H9 (cell line): ENCODE measurements at regions not wholly inside any gene's neighbourhood (a gene's known extent, or its start where the extent isn't known, plus 50 kb on each side); places are given as distances from the start of the nearest gene placed in this dataset.

Source experiments
- DNase-seq: peaks from one replicate; pipeline ENCODE4 v3.0.0-alpha.2; 2017
- H2AFZ ChIP-seq: one replicate; pipeline ENCODE4 v1.6.1; 2013; ENCODE audit warnings: mild to moderate bottlenecking, low read length, control low read depth, moderate library complexity
- H2AK5ac ChIP-seq: 2 replicates; pipeline ENCODE4 v1.6.1; 2013; ENCODE audit warnings: low read length, control low read depth, mixed read lengths; ENCODE audit not compliant: insufficient read length
- H2BK120ac ChIP-seq: one replicate; pipeline ENCODE4 v1.6.1; 2013; ENCODE audit warnings: low read depth, mild to moderate bottlenecking, low read length, control low read depth, inconsistent platforms; ENCODE audit not compliant: poor library complexity, severe bottlenecking
- H2BK12ac ChIP-seq: 2 replicates; pipeline ENCODE4 v1.6.1; 2013; ENCODE audit warnings: low read length, control low read depth, mixed read lengths, low read depth; ENCODE audit not compliant: insufficient read length
- H2BK15ac ChIP-seq: 2 replicates; pipeline ENCODE4 v1.6.1; 2013; ENCODE audit warnings: low read depth, low read length, control low read depth
- H2BK20ac ChIP-seq: one replicate; pipeline ENCODE4 v1.6.1; 2013; ENCODE audit warnings: low read depth, mild to moderate bottlenecking, low read length, control low read depth, inconsistent platforms; ENCODE audit not compliant: poor library complexity, severe bottlenecking
- H2BK5ac ChIP-seq: 2 replicates; pipeline ENCODE4 v1.6.1; 2013; ENCODE audit warnings: low read length, control low read depth, mixed read lengths; ENCODE audit not compliant: insufficient read length
- H3K14ac ChIP-seq: 2 replicates; pipeline ENCODE4 v1.6.1; 2013; ENCODE audit warnings: low read length, control low read depth; ENCODE audit not compliant: insufficient read depth
- H3K18ac ChIP-seq: 2 replicates; pipeline ENCODE4 v1.6.1; 2013; ENCODE audit warnings: low read depth, mild to moderate bottlenecking, mixed read lengths, low read length, control low read depth; ENCODE audit not compliant: insufficient read length
- H3K23ac ChIP-seq: 2 replicates; pipeline ENCODE4 v1.6.1; 2013; ENCODE audit warnings: low read length, control low read depth, mixed read lengths, low read depth; ENCODE audit not compliant: insufficient read length
- H3K23me2 ChIP-seq: 2 replicates; pipeline ENCODE4 v1.6.1; 2013; ENCODE audit warnings: low read depth, mild to moderate bottlenecking, mixed read lengths, low read length, control low read depth; ENCODE audit not compliant: insufficient read length, poor library complexity, severe bottlenecking
- H3K27ac ChIP-seq: 2 replicates; pipeline ENCODE4 v1.5.1; 2013; ENCODE audit warnings: low read length, control low read depth, mixed read lengths, low read depth; ENCODE audit not compliant: insufficient read length
- H3K27me3 ChIP-seq: 2 replicates; pipeline ENCODE4 v1.6.1; 2013; ENCODE audit warnings: low read length, control low read depth, inconsistent platforms; ENCODE audit not compliant: insufficient read depth
- H3K4ac ChIP-seq: 2 replicates; pipeline ENCODE4 v1.6.1; 2013; ENCODE audit warnings: low read depth, mild to moderate bottlenecking, control low read depth, inconsistent platforms, low read length, moderate library complexity
- H3K4me1 ChIP-seq: 2 replicates; pipeline ENCODE4 v1.6.1; 2013; ENCODE audit warnings: low read length, control low read depth, inconsistent platforms; ENCODE audit not compliant: insufficient read depth
- H3K4me2 ChIP-seq: 2 replicates; pipeline ENCODE4 v1.6.1; 2013; ENCODE audit warnings: low read length, control low read depth, mixed read lengths; ENCODE audit not compliant: insufficient read length, insufficient read depth
- H3K56ac ChIP-seq: 2 replicates; pipeline ENCODE4 v1.6.1; 2013; ENCODE audit warnings: low read depth, mild to moderate bottlenecking, mixed read lengths, low read length, control low read depth; ENCODE audit not compliant: insufficient read length
- H3K79me1 ChIP-seq: 2 replicates; pipeline ENCODE4 v1.6.1; 2013; ENCODE audit warnings: low read depth, mild to moderate bottlenecking, moderate library complexity, low read length, control low read depth, inconsistent platforms; ENCODE audit not compliant: insufficient read depth, poor library complexity, severe bottlenecking
- H3K79me2 ChIP-seq: 2 replicates; pipeline ENCODE4 v1.6.1; 2013; ENCODE audit warnings: low read length, control low read depth, inconsistent platforms; ENCODE audit not compliant: insufficient read depth
- H3K9ac ChIP-seq: 2 replicates; pipeline ENCODE4 v1.6.1; 2013; ENCODE audit warnings: low read length, control low read depth, mixed read lengths; ENCODE audit not compliant: insufficient read length; ENCODE audit errors: extremely low read depth
- H3K9me3 ChIP-seq: one replicate; pipeline ENCODE4 v1.6.1; 2013; ENCODE audit warnings: low read depth, low read length, inconsistent platforms; ENCODE audit not compliant: control insufficient read depth
- H3T11ph ChIP-seq: one replicate; pipeline ENCODE4 v1.6.1; 2013; ENCODE audit warnings: mild to moderate bottlenecking, low read length, control low read depth, inconsistent platforms
- H4K20me1 ChIP-seq: one replicate; pipeline ENCODE4 v1.6.1; 2013; ENCODE audit not compliant: control insufficient read depth, insufficient read length, insufficient read depth
- H4K5ac ChIP-seq: 2 replicates; pipeline ENCODE4 v1.6.1; 2013; ENCODE audit warnings: low read depth, mild to moderate bottlenecking, mixed read lengths, low read length, control low read depth; ENCODE audit not compliant: insufficient read length
- H4K8ac ChIP-seq: replicated peaks from 2 replicates; pipeline ENCODE4 v1.6.1; 2013; ENCODE audit warnings: low read length, control low read depth, mixed read lengths, low read depth; ENCODE audit not compliant: insufficient read length
- H4K91ac ChIP-seq: 2 replicates; pipeline ENCODE4 v1.6.1; 2013; ENCODE audit warnings: low read depth, mild to moderate bottlenecking, moderate library complexity, mixed read lengths, low read length, control low read depth; ENCODE audit not compliant: insufficient read length
- H3K27ac Mint-ChIP-seq, 3 experiments: 2 replicates in 2 of 3; 3 replicates in 1 of 3; pipeline ENCODE4 v1.8.0; 2020 to 2021; ENCODE audit warnings: mixed read lengths in 3 of 3, mild to moderate bottlenecking in 1 of 3, moderate library complexity in 1 of 3
- H3K27me3 Mint-ChIP-seq: 2 replicates; pipeline ENCODE4 v1.8.0; 2021; ENCODE audit warnings: low read depth, mild to moderate bottlenecking, moderate library complexity, mixed read lengths
- H3K36me3 Mint-ChIP-seq, 3 experiments: 2 replicates in 2 of 3; 3 replicates in 1 of 3; pipeline ENCODE4 v1.8.0; 2020 to 2021; ENCODE audit warnings: low read depth in 3 of 3, mixed read lengths in 3 of 3; ENCODE audit not compliant: insufficient read depth in 1 of 3
- H3K4me1 Mint-ChIP-seq, 2 experiments: 2 replicates each; pipeline ENCODE4 v1.8.0; 2020; ENCODE audit warnings: mixed read lengths in 2 of 2
- H3K4me3 Mint-ChIP-seq, 2 experiments: 2 replicates in 1 of 2; 3 replicates in 1 of 2; pipeline ENCODE4 v1.8.0; 2020 to 2021; ENCODE audit warnings: mild to moderate bottlenecking in 2 of 2, mixed read lengths in 2 of 2, moderate library complexity in 1 of 2
- H3K9me3 Mint-ChIP-seq, 2 experiments: 2 replicates in 1 of 2; 3 replicates in 1 of 2; pipeline ENCODE4 v1.8.0; 2020; ENCODE audit warnings: mild to moderate bottlenecking in 2 of 2, mixed read lengths in 2 of 2, moderate library complexity in 1 of 2
- WGBS: extraction: QIAGEN DNeasy Blood & Tissue Kit; methylation state at CpG from one replicate; pipeline ENCODE4 v1.1.7; 2013; ENCODE audit warnings: missing lambda C conversion rate, low lambda C conversion rate, mixed read lengths; ENCODE audit not compliant: insufficient read length; ENCODE audit errors: extremely low coverage; 5-methylcytosine and 5-hydroxymethylcytosine counted together
- TF ChIP-seq, protein P1 (sequence below): fragments of 200-600 bp; sonication (generic); conservative IDR thresholded peaks from 3 replicates; pipeline ENCODE4 v1.8.0; 2021; ENCODE audit warnings: antibody characterized with exemption, mild to moderate bottlenecking

DNA sequence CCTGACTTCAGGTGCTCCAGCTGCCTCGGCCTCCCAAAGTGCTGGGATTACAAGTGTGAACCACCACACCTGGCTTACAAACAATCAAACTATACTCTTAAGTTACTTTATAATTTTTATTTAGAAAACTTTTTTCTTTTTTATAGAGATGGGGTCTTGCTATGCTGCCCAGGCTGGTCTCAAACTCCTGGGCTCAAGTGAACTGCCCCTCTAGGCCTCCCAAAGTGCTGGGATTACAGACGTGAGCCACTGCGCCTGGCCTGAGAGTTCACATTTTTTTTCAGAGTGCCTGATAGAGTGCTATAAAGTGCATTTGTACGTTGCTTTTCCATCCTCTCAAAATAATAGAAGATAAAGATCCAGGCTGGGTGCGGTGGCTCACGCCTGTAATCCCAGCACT lies 102.0 kb upstream of the TBL1XR1 start:
- Histone ChIP-seq H3K23ac (no peak overlapping the region), H4K91ac (no peak overlapping the region), H3K14ac (no peak overlapping the region), H2AFZ (no peak overlapping the region), H2AK5ac (no peak overlapping the region), H3K79me2 (no peaks in the 10 kb centered on the region), H3K4me1 (no peaks in the 10 kb centered on the region), H2BK120ac (no peak overlapping the region), H3K4ac (no peak overlapping the region), H4K20me1 (no peaks in the 10 kb centered on the region), H2BK15ac (no peak overlapping the region), H4K5ac (no peak overlapping the region), H3K27ac (no peak overlapping the region), H3T11ph (no peak overlapping the region), H2BK5ac (no peak overlapping the region), H3K56ac (no peak overlapping the region), H3K23me2 (no peaks in the 10 kb centered on the region), H3K79me1 (no peaks in the 10 kb centered on the region), H4K8ac (no peak overlapping the region), H3K9me3 (no peaks in the 10 kb centered on the region), H3K9ac (no peak overlapping the region), H3K27me3 (no peaks in the 10 kb centered on the region), H2BK12ac (no peak overlapping the region), H3K4me2 (no peak overlapping the region), H3K18ac (no peak overlapping the region), H2BK20ac (no peak overlapping the region)
- H3K36me3 Mint-ChIP-seq = no peaks in the 10 kb centered on the region
- H3K4me1 Mint-ChIP-seq = no peaks in the 10 kb centered on the region; a peak in 1 of 4 replicates
- WGBS = no CpG with 5 or more reads among the region's 6 CpGs
- no peak for DNase-seq
- no peaks in the 10 kb centered on the region for H3K9me3 Mint-ChIP-seq
- H3K27me3 Mint-ChIP-seq = no peaks in the 10 kb centered on the region
- H3K4me3 Mint-ChIP-seq = no peak overlapping the region
- TF ChIP-seq, protein P1, sequence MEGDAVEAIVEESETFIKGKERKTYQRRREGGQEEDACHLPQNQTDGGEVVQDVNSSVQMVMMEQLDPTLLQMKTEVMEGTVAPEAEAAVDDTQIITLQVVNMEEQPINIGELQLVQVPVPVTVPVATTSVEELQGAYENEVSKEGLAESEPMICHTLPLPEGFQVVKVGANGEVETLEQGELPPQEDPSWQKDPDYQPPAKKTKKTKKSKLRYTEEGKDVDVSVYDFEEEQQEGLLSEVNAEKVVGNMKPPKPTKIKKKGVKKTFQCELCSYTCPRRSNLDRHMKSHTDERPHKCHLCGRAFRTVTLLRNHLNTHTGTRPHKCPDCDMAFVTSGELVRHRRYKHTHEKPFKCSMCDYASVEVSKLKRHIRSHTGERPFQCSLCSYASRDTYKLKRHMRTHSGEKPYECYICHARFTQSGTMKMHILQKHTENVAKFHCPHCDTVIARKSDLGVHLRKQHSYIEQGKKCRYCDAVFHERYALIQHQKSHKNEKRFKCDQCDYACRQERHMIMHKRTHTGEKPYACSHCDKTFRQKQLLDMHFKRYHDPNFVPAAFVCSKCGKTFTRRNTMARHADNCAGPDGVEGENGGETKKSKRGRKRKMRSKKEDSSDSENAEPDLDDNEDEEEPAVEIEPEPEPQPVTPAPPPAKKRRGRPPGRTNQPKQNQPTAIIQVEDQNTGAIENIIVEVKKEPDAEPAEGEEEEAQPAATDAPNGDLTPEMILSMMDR = no peak
- no peak overlapping the region for H3K27ac Mint-ChIP-seq
